Psoas muscle (tissue), 7 donors: ENCODE measurements at regions not wholly inside any gene's neighbourhood (a gene's known extent, or its start where the extent isn't known, plus 50 kb on each side); places are given as distances from the start of the nearest gene placed in this dataset.
"Not testable (repeated sequence)": the region's sequence is repeated elsewhere in the genome, so short reads cannot be mapped to it uniquely, and the experiment has no call there.

ENCODE experiments used
- ATAC-seq, 4 donors: fragments of 200-7000 bp; cut with Tn5 transposase; one replicate each; pipeline ENCODE4 v1.9.1; 2020; ENCODE audit warnings: moderate library complexity in 3 of 4, mild to moderate bottlenecking in 2 of 4
- DNase-seq, 2 donors: peaks; one replicate each; pipeline ENCODE4 v3.0.0-alpha.2; 2020
- H3K27ac ChIP-seq: fragments of 200-600 bp; one replicate; pipeline ENCODE4 v1.8.0; 2022
- H3K27me3 ChIP-seq, 3 donors: fragments of 200-600 bp in 1 of 3; one replicate each; pipeline versions ENCODE4 v1.6.1 to v1.8.0; 2013 to 2022; ENCODE audit warnings: low read length in 2 of 3, mild to moderate bottlenecking in 2 of 3, moderate library complexity in 1 of 3; ENCODE audit not compliant: insufficient read depth in 3 of 3
- H3K36me3 ChIP-seq, 2 donors: fragments of 200-600 bp in 1 of 2; one replicate each; pipeline versions ENCODE4 v1.6.1 to v1.8.0; 2013 to 2022; ENCODE audit warnings: low read depth in 1 of 2, mild to moderate bottlenecking in 1 of 2, moderate library complexity in 1 of 2; ENCODE audit not compliant: insufficient read depth in 1 of 2
- H3K4me1 ChIP-seq: fragments of 200-600 bp; one replicate; pipeline ENCODE4 v1.8.0; 2022
- H3K4me3 ChIP-seq: fragments of 200-600 bp; one replicate; pipeline ENCODE4 v1.8.0; 2022; ENCODE audit warnings: mild to moderate bottlenecking
- H3K9me3 ChIP-seq: fragments of 200-600 bp; one replicate; pipeline ENCODE4 v1.8.0; 2022
- WGBS, 3 donors: extraction: QIAGEN DNeasy Blood & Tissue Kit; methylation state at CpG; one replicate each; pipeline versions ENCODE4 v1.1.6 to v1.1.7; 2013; 5-methylcytosine and 5-hydroxymethylcytosine counted together
- intact Hi-C, 2 donors: fragments of 100-400 bp; cut with DNase I; formaldehyde crosslinking; loops; one replicate each; pipeline versions ENCODE4 v1.11.0 to v1.14.2; 2022
- TF ChIP-seq, protein P1 (sequence below): fragments of 200-600 bp; IDR thresholded peaks from one replicate; pipeline ENCODE4 v1.8.0; 2022; ENCODE audit warnings: antibody characterized with exemption
- donor health status: healthy with polysubstance abuse.
- donor health status: DM: no; HTN: no; CAD: no; lungs with moderate emphysema.
- donor health status: Bipolar disorder and iron deficiency.
- donor health status: healthy.
- donor health status: DM: yes; HTN: yes; CAD: no.
- donor health status: DM: no; HTN: no; CAD: no.
- donor health status: DM: yes; HTN: yes; CAD: no.

DNA sequence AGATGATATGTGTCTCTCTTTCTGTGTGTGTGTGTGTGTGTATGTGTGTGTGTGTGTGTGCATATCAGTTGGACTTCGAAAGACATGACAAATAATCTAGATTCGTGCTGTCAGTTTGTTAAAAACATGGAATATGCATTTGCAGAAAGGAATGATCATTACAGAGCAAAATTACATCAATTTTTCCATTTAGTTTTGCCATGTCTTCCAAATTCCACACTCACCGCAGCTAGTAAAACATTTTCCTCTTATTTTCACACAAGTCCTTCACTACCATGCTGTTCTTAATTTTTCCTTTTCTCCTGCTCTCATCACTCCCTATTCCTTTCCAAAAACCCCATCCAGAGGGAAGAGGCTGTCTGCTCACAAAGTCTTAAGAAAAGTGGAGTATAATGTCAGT lies 1191.4 kb upstream of the SLC39A10 start:
- WGBS, 3 donors = 49 to 69% (median 50%) methylated on average over 3 of the region's 3 CpGs
- ATAC-seq (no peak), DNase-seq (no peak)
- H3K36me3 ChIP-seq = no peaks in the 10 kb centered on the region
- intact Hi-C loops = no loop called here
- H3K4me1 ChIP-seq = no peaks in the 10 kb centered on the region
- TF ChIP-seq, protein P1, sequence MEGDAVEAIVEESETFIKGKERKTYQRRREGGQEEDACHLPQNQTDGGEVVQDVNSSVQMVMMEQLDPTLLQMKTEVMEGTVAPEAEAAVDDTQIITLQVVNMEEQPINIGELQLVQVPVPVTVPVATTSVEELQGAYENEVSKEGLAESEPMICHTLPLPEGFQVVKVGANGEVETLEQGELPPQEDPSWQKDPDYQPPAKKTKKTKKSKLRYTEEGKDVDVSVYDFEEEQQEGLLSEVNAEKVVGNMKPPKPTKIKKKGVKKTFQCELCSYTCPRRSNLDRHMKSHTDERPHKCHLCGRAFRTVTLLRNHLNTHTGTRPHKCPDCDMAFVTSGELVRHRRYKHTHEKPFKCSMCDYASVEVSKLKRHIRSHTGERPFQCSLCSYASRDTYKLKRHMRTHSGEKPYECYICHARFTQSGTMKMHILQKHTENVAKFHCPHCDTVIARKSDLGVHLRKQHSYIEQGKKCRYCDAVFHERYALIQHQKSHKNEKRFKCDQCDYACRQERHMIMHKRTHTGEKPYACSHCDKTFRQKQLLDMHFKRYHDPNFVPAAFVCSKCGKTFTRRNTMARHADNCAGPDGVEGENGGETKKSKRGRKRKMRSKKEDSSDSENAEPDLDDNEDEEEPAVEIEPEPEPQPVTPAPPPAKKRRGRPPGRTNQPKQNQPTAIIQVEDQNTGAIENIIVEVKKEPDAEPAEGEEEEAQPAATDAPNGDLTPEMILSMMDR = no peak
- H3K4me3 ChIP-seq = no peak overlapping the region
- H3K27me3 ChIP-seq = no peaks in the 10 kb centered on the region
- H3K27ac ChIP-seq = no peak overlapping the region
- H3K9me3 ChIP-seq = no peaks in the 10 kb centered on the region

DNA sequence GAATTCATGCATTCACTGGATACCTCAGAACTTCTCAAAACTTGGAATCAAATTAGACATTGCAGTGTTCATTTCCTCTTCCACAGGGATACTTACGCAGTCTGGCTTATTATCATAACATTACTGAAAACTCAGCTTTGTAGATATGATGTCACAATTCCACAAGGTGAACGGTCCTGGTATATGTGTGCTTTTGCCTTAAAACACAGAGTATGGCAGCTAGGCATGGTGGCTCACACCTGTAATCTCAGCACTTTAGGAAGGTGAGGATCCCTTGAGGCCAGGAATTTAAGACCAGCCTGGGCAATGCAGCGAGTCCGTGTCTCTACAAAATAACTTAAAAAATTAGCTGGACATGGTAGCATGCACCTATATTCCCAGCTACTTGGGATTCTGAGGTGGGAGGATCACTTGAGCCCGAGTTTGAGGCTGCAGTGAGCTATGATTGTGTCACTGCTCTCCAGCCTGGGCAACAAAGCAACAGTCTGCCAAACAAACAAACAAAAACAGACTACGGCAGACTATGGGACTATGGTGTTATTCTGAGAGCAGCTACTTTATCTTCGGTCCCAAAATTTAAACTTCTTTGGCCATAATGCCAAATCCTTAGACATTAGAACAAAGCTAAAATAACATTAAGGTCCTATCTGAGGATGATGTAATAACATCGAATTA lies 1191.9 kb upstream of the SLC39A10 start:
- no peaks in the 10 kb centered on the region for H3K9me3 ChIP-seq
- DNase-seq = no peak
- no peak overlapping the region for H3K4me3 ChIP-seq
- ATAC-seq = no peak
- intact Hi-C loops = no loop called here
- TF ChIP-seq, protein P1 = no peak
- H3K27ac ChIP-seq = no peak overlapping the region
- 67 to 76% (median 73%) methylated on average over 8 of the region's 8 CpGs for WGBS, 3 donors
- no peaks in the 10 kb centered on the region for H3K4me1 ChIP-seq
- H3K36me3 ChIP-seq = no peaks in the 10 kb centered on the region
- no peaks in the 10 kb centered on the region for H3K27me3 ChIP-seq

DNA sequence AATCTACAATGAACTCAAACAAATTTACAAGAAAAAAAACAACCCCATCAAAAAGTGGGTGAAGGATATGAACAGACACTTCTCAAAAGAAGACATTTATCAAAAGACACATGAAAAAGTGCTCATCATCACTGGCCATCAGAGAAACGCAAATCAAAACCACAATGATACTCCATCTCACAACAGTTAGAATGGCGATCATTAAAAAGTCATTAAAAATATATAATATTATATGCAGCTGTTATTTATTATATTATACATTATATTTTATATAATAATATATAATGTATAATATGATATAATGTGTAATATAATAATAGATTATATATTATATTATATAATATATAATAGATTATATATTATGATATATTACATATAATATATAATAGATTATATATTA lies 1194.1 kb upstream of the SLC39A10 start:
- intact Hi-C loops, H3K36me3 ChIP-seq, H3K4me1 ChIP-seq, H3K4me3 ChIP-seq, H3K27me3 ChIP-seq, H3K27ac ChIP-seq, DNase-seq, ATAC-seq, H3K9me3 ChIP-seq: not testable (repeated sequence)
- WGBS, 3 donors = 49 to 50% (median 50%) methylated on average over 2 of the region's 2 CpGs

DNA sequence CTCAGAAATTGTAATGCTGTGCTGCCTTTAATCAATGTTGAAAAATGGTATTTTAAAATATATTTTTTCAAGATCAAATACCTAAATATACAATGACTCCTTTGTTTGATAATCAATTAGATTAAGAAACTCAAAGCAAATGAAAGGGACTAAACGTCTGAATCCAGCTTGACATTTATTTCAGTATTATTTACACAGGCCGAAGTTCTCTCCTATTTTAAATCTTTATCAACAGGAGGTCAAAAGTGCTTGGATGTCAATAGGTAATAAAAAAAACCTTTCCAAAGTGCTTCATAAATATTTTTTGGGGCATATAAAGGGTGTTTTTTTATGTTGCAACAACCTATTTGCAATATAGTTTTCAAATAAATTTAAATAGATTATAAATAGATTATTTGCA lies 1201.7 kb upstream of the SLC39A10 start:
- 51 to 55% (median 51%) methylated on average over 2 of the region's 2 CpGs for WGBS, 3 donors

DNA sequence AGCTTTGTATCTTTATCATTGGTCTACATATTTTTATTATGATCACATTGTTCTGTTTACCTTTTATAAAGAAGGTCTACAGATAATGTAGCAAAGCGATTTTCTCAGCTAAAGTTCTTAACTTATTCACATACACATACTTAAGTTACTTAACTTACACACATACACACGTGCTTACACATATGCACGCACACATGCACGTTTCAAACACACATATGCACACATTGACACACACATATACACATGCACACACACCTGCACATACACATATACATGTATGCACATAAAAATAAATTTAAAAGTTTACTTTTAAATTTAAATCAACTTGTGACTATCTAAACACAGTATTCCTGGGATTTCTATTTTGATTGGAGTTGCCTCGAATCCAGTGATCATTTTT lies 1204.5 kb upstream of the SLC39A10 start:
- Histone ChIP-seq H3K36me3 (no peaks in the 10 kb centered on the region), H3K9me3 (no peaks in the 10 kb centered on the region), H3K27me3 (no peaks in the 10 kb centered on the region), H3K4me1 (no peaks in the 10 kb centered on the region), H3K27ac (no peak overlapping the region), H3K4me3 (no peak overlapping the region)
- DNase-seq = no peak
- 74 to 80% (median 76%) methylated on average over 5 of the region's 5 CpGs for WGBS, 3 donors
- TF ChIP-seq, protein P1 = no peak
- ATAC-seq = no peak
- intact Hi-C loops = no loop called here

More for the DNA sequence above, 1201.7 kb upstream of the SLC39A10 start:
- Histone ChIP-seq H3K4me3 (no peak overlapping the region), H3K9me3 (no peaks in the 10 kb centered on the region), H3K36me3 (no peaks in the 10 kb centered on the region), H3K27ac (no peak overlapping the region), H3K27me3 (no peaks in the 10 kb centered on the region), H3K4me1 (no peaks in the 10 kb centered on the region)
- DNase-seq (no peak), ATAC-seq (no peak)
- TF ChIP-seq, protein P1 = no peak
- intact Hi-C loops = no loop called here
